ENCODE measurements at regions not wholly inside any gene's neighbourhood (a gene's known extent, or its start where the extent isn't known, plus 50 kb on each side); places are given as distances from the start of the nearest gene placed in this dataset.

DNA sequence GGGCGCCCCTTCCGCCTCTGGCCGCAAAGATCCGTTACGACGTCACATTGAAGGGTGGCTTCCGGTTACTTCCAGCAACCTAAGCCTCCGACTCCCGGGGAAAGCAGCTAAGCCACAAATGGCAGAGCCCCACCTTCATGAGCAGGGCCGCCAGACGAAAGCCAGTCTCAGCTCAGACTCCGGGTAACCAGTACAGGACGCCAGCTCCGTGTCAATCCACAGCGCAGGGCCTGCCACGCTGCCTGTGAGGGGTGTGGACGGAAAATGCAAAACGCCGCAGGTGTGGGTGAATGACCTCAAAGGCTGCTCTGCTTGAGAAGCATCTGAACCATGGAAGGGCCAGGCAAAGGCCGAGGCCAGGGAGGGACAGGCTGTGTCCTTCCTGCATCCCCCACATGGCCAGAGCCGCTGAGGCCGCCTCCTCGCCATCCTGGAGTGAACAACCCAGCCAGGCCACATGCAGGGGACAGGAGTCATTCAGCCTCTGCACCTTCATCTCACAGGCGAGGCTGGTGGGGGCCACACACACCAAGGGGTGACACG lies 53.5 kb upstream of the PPP2R2D start:
- TF ChIP-seq, protein P1, sequence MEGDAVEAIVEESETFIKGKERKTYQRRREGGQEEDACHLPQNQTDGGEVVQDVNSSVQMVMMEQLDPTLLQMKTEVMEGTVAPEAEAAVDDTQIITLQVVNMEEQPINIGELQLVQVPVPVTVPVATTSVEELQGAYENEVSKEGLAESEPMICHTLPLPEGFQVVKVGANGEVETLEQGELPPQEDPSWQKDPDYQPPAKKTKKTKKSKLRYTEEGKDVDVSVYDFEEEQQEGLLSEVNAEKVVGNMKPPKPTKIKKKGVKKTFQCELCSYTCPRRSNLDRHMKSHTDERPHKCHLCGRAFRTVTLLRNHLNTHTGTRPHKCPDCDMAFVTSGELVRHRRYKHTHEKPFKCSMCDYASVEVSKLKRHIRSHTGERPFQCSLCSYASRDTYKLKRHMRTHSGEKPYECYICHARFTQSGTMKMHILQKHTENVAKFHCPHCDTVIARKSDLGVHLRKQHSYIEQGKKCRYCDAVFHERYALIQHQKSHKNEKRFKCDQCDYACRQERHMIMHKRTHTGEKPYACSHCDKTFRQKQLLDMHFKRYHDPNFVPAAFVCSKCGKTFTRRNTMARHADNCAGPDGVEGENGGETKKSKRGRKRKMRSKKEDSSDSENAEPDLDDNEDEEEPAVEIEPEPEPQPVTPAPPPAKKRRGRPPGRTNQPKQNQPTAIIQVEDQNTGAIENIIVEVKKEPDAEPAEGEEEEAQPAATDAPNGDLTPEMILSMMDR (conservative IDR thresholded peaks at IDR 0.05; ENCODE audit: low read depth, low read length), result no peak
- H2AFZ ChIP-seq (ENCODE audit: low read depth), result no peak overlapping the region
- no peak overlapping the region for H3K9ac ChIP-seq
- H3K79me2 ChIP-seq (ENCODE audit: insufficient read depth, low read depth), result no peaks in the 10 kb centered on the region
- H3K4me2 ChIP-seq, result no peak overlapping the region
- no peak overlapping the region for H3K27ac ChIP-seq
- peaks cover 16% of the 10 kb centered on the region for H3K27me3 ChIP-seq (ENCODE audit: insufficient read depth, low read depth)
- H3K4me3 ChIP-seq (IDR thresholded peaks at IDR 0.05; ENCODE audit: insufficient read depth, low read depth, low read length), result no peak overlapping the region
- H4K20me1 ChIP-seq (ENCODE audit: insufficient read depth), result no peaks in the 10 kb centered on the region
- H3K4me1 ChIP-seq (ENCODE audit: low read depth, poor library complexity, severe bottlenecking), result no peaks in the 10 kb centered on the region
- no peaks in the 10 kb centered on the region for H3K36me3 ChIP-seq (ENCODE audit: insufficient read depth)

DNA sequence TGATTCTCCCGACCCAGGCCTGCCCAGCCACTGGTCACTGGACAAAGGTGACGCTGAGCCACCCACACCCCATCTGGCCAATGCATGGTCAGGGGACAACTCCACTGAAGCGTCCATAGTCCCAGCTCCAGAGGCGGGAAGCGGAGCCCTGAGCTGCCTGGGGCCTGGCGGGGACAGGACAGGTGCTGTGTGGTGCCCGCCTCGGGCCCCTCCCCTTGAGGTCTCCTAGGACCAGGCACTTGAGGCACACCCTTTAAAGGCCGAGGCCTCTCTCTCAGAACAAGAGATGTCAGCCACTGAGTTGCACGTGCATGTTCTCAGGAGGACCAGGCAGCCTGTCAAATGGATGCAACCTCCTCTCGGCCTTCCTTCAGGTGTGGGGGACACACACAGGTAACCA lies 52.5 kb upstream of the PPP2R2D start:
- no peaks in the 10 kb centered on the region for H3K4me1 ChIP-seq (ENCODE audit: low read depth, poor library complexity, severe bottlenecking)
- peaks cover 16% of the 10 kb centered on the region for H3K27me3 ChIP-seq (ENCODE audit: insufficient read depth, low read depth)
- no peaks in the 10 kb centered on the region for H4K20me1 ChIP-seq (ENCODE audit: insufficient read depth)

DNA sequence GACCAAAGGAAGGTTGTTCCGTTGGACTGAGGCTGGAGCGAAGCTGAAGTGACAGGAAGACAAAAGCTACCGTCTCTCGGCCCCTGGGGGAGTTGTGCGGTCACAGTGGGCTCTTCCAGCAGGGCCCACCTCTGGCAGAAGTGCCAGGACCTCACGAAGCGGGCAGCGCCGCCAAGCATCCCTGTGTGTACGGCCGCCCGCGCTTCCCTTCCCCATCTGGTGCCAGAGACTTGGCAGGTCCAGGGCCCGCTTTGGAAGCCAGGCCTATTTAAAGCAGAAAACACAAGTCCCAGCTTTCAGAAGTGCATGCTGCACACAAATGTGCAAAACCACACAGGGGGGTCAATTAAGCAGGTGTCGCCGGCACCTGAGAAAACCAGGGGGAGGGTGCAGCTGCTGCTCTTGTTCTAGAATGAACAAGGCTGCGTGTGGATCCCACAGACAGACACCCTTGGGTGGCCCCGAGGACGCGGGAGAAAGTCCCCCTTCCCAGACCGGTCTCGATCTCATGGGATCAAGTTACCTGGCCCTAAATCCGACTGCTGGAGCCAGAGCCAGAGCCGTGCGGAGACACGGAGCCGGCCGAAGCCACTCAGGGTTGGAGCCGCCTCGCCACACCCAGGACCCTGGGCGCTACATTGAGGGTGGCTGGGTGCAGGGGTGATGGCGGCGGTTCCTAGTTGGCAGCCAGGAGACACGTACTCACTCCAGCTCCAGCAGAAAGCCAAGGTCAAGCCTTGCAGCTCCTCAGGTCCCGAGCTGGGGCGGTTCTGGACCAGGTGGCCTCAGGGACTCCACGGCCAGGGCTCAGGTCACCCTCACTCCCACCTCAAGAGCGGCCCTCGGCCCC lies 51.8 kb upstream of the PPP2R2D start:
- Histone ChIP-seq H3K79me2 (ENCODE audit: insufficient read depth, low read depth) (no peaks in the 10 kb centered on the region), H3K27ac (no peak overlapping the region)
- TF ChIP-seq, protein P1 (conservative IDR thresholded peaks at IDR 0.05; ENCODE audit: low read depth, low read length), result no peak

More for the DNA sequence above, 52.5 kb upstream of the PPP2R2D start:
- Histone ChIP-seq H3K36me3 (ENCODE audit: insufficient read depth) (no peaks in the 10 kb centered on the region), H3K4me2 (no peak overlapping the region), H3K9ac (no peak overlapping the region), H2AFZ (ENCODE audit: low read depth) (no peak overlapping the region), H3K79me2 (ENCODE audit: insufficient read depth, low read depth) (no peaks in the 10 kb centered on the region), H3K4me3 (IDR thresholded peaks at IDR 0.05; ENCODE audit: insufficient read depth, low read depth, low read length) (no peak overlapping the region), H3K27ac (no peak overlapping the region)
- TF ChIP-seq, protein P1 (conservative IDR thresholded peaks at IDR 0.05; ENCODE audit: low read depth, low read length), result no peak

DNA sequence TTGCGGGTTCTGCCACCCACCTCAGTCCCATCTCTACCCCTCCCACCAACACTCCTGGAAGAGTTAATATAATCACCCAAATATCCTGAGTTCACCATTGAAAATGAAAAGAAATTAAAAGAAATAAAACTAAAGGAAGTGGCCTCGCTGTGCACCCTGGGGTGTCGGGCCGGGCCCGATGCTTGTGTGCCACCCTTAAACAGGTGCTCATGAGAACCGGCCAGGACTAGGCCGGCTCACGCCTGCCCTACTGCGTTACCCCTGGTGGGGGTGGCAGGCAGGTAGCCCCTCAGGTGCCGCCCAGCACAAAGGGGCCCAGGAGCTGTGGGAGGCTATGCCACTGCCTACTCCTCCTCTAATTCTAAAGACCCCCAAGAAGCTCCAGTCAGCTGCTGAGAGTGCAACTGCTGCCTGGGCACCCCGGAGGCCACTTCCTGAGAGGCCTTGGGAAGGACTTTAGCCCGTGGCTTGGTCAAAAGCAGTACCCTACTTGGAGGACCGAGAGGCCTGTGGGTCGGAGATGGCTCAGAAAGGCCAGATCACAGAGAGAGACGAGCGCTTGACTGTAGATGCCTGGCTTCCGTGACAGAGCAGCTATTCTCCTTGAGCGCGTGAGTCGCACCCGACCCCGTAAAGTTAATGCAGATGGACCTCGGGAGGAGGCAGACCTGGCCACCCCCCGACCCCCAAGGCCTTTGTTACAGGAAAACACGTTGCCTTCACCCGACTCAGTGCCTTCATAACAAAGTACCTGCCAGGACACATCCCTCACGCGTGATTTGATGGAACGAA lies 51.0 kb upstream of the PPP2R2D start:
- H4K20me1 ChIP-seq (ENCODE audit: insufficient read depth), result no peaks in the 10 kb centered on the region
- no peaks in the 10 kb centered on the region for H3K4me1 ChIP-seq (ENCODE audit: low read depth, poor library complexity, severe bottlenecking)
- H3K27me3 ChIP-seq (ENCODE audit: insufficient read depth, low read depth), result peaks cover 16% of the 10 kb centered on the region
- no peak overlapping the region for H3K4me3 ChIP-seq (IDR thresholded peaks at IDR 0.05; ENCODE audit: insufficient read depth, low read depth, low read length)
- H2AFZ ChIP-seq (ENCODE audit: low read depth), result no peak overlapping the region
- no peak overlapping the region for H3K27ac ChIP-seq
- no peaks in the 10 kb centered on the region for H3K79me2 ChIP-seq (ENCODE audit: insufficient read depth, low read depth)
- no peaks in the 10 kb centered on the region for H3K36me3 ChIP-seq (ENCODE audit: insufficient read depth)
- no peak overlapping the region for H3K4me2 ChIP-seq
- TF ChIP-seq, protein P1 (conservative IDR thresholded peaks at IDR 0.05; ENCODE audit: low read depth, low read length), result no peak
- H3K9ac ChIP-seq, result no peak overlapping the region

More for the DNA sequence above, 51.8 kb upstream of the PPP2R2D start:
- no peak overlapping the region for H3K4me2 ChIP-seq
- H2AFZ ChIP-seq (ENCODE audit: low read depth), result no peak overlapping the region
- H3K4me1 ChIP-seq (ENCODE audit: low read depth, poor library complexity, severe bottlenecking), result no peaks in the 10 kb centered on the region
- H3K4me3 ChIP-seq (IDR thresholded peaks at IDR 0.05; ENCODE audit: insufficient read depth, low read depth, low read length), result no peak overlapping the region
- no peak overlapping the region for H3K9ac ChIP-seq
- H3K27me3 ChIP-seq (ENCODE audit: insufficient read depth, low read depth), result peaks cover 16% of the 10 kb centered on the region
- H3K36me3 ChIP-seq (ENCODE audit: insufficient read depth), result no peaks in the 10 kb centered on the region
- H4K20me1 ChIP-seq (ENCODE audit: insufficient read depth), result no peaks in the 10 kb centered on the region
